Ureter (tissue), 1 donor: ENCODE measurements at regions not wholly inside any gene's neighbourhood (a gene's known extent, or its start where the extent isn't known, plus 50 kb on each side); places are given as distances from the start of the nearest gene placed in this dataset.

Experiments
- DNase-seq: peaks from one replicate; pipeline ENCODE4 v3.0.0-alpha.2; 2020; ENCODE audit warnings: low spot score
- donor health status: DM: yes; HTN: yes; CAD: no.

DNA sequence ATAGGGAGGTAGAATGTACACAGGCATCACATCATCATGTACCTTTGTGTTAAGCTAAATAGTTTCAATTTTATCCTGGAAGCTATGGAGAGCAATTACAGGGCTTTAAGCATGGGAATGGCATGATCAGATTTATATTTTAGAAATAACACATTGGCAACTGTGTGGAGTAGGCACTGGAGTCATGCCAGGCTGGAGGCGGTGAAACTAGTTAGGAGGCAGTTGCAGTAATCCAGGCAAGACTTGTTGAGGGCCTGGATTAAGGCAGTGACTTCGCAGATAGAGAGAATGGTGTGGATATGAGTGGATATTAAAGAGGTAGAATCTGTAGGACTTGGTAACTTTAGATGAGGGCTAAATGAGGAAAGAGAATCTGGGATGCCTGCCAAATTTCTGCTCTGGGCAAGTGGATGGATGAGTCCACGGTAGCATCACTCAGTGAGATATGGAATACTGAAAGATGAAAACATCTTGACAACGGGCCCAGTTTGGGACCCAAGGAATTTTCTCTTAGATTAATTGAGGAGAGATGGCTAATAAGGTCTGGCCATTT, 506.2 kb downstream of the FGF9 start:
- DNase-seq = no peak

DNA sequence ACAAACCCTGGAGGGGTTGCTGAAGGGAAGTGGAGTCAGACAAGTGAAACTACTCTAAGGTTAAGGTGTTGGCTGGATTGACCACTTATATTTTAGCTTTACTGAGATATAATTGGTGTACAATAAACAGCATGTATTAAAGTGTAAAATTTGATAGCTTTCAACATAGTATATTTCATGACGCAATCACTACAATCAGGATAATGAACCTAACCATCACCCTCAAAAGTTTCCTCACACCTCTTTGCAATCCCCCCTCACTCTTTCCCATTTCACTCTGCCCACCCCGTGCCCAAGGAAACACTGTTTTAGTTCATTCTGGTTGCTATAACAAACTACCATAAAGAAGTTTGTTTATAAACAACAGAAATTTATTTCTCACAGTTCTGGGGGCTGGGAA, 508.0 kb downstream of the FGF9 start:
- no peak for DNase-seq

- no peak for DNase-seq
These were observed 516.5 kb downstream of the FGF9 start for GRCh38 chr13:22187329-22187728.

- DNase-seq = no peak
These were observed 518.5 kb downstream of the FGF9 start for GRCh38 chr13:22189176-22190048.

DNA sequence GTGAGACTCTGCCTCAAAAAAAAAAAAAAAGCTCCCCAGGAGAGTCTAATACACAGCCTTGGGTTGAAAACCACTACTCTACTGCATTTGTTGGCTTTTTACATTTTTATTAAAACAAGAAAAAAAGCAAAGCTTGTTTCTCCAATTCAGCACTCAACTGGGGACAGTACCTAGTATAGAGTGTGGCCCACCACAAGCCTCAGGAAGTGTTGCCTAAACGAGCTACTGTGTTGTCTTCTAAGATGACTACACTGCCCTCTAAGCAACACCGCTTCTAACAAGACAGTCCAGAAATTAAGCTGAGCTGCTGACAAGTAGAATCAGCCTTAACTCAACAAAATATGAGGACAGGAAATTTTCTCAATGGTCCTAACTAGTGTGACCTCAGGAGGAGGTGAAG, 522.2 kb downstream of the FGF9 start:
- no peak for DNase-seq

DNA sequence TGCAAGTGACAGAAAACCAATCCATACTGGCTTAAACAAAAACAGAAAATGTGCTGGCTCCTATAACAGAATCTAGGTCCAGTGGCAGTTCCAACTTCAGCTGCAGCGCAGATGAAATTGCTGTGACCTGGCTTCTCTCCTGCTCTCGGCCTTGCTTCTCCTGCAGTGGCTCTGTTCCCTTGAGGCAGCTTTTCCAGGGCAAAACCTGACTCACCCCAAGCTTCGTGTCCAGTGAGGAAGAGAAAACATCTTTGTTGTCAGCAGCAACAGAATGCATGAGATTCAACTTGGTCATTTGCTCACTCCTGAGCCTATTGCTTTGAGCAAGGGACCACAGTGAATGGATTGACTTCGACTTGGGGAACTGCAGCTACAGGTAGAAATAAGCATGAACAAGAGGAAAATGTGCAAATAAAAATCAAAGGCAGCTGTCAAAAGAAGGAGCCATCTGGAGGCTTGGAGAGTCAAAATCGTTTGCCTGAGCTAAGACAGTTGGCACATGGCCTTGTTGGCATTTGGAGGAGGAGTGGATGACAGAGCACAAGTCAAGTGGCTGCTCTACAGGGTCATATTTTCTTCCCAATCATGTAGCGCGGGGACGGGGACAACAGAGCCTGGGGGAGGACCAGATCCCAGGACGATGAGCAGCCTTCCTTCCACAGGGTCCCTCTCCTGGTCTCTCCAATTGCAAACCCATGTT, 523.4 kb downstream of the FGF9 start:
- DNase-seq = no peak

- no peak for DNase-seq
These were observed 524.9 kb downstream of the FGF9 start for GRCh38 chr13:22195726-22196125.

DNA sequence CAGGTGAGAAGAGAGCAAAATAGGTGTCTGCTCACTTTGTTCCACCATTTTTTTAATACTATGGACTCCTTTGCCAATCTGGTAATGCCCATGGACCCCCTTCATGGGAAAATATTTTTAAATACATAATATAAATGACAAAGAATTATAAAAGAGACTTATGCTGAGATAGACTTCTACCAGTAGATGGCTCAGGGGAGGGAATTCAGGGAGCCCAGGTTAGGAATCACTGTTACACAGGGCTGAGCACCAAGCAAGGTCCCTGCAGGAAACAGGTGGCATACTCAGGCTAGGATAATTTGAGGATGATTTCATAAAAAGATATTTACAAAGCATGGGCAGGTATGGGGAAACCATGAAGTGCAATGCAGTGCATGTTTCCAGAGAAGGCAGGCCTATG, 525.9 kb downstream of the FGF9 start:
- DNase-seq = no peak

- DNase-seq = no peak
These were observed 527.1 kb downstream of the FGF9 start for GRCh38 chr13:22198001-22198400.

DNA sequence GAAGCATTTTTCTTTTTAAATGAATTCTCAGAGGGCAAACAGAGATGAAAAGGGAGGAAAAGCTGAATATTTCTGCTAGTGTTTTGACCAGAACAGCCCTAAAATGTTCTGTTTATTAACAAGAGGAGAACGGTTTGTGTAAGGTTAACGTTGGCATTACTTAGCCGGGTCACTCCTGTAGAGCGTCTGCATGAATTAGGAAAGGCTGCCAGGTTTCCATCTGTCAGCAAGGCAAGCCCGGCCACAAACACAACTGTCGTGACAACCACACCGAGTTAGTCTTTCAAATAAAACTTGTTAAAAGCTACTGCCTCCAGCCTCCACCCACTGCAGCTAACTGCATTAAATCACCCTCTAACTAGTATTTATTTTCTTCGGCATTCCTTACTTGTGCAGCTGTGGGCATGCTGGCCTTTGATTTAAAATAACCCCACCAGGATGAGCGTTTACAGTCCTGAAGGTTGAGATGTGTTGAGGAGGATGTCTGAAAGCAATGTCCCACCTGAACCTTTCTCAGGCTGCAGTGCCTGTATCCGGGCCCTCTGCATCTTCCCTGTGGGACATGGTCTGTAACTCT, 527.9 kb downstream of the FGF9 start:
- no peak for DNase-seq

DNA sequence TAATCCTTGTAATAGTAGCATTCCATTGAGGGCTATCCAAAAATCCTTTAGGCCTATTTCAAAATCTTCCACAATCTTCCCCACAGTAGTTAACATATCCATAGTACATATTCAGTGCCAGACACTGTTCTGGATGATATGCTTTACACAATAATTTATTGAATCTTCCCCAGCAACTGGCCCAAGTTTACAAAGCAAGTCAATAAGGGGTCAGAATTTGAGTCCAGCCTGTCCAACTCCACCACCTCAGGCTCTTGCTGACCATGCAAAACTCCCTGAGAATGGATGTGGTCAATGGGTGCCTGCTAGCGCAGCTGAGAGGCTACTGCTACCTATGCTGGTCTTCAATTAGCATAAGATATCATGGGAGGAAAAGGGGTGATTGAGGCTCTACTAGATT, 529.6 kb downstream of the FGF9 start:
- DNase-seq = no peak

DNA sequence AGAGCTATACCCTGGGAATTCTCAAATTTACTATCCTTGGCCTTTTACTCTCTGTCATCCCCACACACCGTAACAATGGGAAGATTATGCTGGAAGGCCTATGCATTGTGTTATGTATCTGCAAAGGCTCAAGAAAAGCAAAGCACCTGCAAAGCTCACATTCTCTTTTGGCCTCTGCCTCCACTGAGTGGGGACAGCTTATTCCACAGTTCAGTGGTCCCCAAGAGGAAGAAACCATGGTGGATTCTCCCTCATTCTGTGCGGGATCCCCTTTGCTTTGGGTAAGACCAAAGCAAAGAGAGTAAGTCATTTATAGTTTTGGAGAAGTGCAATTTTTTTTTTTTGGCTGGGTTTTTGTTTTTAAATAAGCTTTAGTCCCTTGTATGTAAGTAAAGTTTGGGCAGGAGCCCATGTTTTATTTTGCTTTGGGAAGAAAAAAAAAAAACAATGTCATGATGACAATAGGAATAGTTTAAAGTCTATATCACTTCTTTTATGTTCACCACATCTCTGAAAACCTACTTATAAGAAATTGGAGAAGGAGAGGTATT, 530.6 kb downstream of the FGF9 start:
- no peak for DNase-seq

DNA sequence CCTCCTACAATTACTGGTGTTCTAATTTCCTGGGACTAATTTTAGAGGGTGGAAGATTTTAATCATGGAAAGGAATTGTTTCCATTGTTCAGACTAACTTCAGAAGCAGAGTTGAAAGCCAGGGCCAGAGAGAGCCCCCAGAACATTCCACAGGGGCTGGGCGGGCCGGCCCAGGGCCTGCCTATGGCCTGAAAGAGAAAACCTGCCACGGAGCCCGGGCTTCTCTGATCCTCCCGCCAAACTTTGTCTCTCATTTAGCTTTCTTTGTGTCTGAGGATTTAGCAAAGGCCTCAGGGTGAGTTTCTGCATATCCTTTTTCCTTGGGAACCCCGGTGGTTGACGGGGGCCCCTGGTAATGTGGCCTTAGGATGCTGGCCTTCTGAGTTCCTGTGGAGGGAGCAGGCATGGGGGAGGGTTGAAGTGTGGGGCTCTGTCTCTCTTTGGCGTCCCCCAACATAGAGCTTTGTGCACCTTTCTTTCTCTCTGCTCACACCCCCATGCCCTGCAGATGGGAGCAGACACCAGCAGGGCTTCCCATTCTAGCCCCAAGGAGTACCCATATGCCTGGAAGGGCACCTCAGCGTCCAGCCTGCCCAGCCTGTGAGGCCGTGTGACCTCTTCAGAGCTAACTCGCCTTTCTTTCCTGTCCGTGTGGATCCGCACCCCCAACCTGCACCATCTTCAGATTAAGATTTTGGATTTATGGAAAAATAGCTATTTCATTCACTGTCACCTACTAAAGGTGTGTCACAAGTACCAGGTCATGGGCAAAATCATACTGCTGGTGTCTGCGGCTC, 539.5 kb downstream of the FGF9 start:
- DNase-seq = no peak

GRCh38 chr13:22211876-22212275, 541.0 kb downstream of the FGF9 start:
- DNase-seq = no peak

- no peak for DNase-seq
These were observed 541.7 kb downstream of the FGF9 start for GRCh38 chr13:22212576-22212975.

DNA sequence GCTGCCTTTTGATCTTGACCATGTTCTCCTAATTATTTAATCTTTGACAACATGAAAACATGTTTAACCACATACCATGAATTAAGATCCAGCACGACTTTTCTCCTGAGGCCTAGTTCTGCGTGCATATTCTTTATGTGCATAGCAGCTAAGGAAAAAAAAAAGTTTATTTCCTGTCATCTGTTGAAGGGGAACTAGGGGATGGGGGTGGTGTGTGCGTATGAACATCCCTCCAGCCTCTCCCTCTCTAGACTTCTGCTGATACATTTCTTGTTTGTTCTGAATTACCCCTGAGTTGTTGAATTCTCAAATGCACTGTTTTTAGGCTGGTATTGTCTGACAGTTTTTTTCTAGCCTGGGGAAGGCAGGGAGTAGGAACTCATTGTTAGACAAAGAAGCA, 543.3 kb downstream of the FGF9 start:
- no peak for DNase-seq

DNA sequence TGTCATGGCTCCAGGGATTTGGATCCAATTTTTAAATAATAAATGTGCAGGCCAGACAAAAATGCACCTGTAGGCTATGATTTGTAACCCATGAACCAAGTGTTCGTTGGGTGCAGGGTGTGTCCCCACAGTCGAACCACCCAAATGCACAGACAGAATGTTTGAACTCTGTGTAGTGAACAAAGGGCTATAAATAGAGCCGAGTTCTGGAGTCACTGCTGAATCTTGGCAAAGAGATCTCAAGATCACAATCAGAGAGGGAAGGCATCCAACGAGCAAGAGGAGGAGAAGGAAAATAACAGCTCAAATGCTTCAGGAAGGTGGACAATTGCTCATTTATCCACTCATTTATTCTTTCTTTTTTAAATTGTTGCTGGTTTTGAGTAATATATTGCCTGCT, 547.9 kb downstream of the FGF9 start:
- no peak for DNase-seq

GRCh38 chr13:22219709-22220108, 548.8 kb downstream of the FGF9 start:
- no peak for DNase-seq

DNA sequence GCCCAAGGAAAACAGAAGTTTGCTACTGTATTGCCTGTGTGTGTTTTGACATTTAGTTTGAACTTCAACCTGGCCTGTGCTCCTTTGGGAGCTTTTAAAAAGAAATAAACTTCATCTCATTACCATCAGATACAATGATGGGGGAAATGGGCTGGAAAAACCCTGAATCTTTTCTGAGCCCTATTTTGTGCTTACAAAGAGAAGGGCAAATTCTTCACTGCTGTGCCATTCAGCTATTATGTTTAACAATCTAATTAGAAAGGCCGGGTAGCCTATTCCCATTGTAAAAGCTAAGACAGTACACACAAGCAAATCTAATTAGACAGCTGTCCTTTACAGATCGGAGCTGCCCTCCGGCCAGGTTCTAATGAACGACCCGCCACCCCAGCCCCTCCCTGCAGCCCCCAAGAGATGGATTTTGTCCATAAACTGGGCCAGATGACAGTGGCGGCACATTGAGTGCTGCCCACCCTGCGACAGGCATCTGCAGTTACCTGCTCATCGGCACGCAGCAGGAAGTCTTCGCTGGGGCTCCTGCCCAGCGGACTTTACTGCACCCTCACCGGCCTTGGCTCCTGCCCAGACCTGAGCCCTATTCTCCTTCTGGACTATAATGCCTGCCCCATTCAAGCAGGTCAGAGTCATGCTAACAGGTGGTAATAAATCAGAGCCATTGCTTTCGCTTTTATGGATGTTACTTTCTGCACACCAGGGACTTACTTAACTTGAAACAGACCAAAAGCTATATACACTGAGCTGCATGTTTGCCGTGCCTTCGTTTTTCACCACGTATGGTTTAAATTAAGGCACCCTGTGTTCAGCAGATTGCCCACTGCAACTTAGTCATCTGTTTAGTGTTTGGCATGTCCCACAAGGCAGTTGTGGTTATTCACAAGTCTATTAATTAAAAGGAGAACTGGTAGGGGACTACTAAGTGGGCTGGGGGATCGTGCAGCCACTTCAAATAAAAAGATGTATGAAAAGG, 549.6 kb downstream of the FGF9 start:
- no peak for DNase-seq

DNA sequence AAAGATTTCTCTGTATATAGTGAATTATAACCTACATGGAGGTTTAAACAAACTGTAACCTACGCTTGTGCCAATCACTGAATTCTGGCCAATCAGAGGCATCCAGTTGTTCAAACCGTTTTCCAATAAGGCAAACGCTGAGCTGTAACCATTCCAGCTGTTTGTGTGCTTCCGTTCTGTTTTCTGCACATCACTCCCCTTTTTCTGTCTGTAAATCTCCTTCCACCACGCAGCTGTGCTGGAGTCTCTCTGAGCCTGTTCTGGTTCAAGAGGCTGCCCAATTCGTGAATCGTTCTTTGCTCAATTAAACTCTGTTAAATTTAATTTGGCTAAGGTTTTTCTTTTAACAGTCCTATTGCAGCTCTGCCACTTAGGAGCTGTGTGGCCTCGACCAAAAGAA, 552.5 kb downstream of the FGF9 start:
- DNase-seq = no peak
